Sigmoid colon (tissue), 4 donors: ENCODE measurements at regions not wholly inside any gene's neighbourhood (a gene's known extent, or its start where the extent isn't known, plus 50 kb on each side); places are given as distances from the start of the nearest gene placed in this dataset.

Experiments used
- CTCF ChIP-seq, 4 experiments: fragments of 450-650 bp in 3 of 4; fragments of 200-600 bp in 1 of 4; IDR thresholded peaks; one replicate each; pipeline ENCODE4 v1.5.1; 2016 to 2019; ENCODE audit warnings: antibody characterized with exemption in 4 of 4, mild to moderate bottlenecking in 3 of 4, moderate library complexity in 2 of 4
- POLR2AphosphoS5 ChIP-seq, 4 donors: sonication (generic); formaldehyde crosslinking; IDR thresholded peaks; one replicate each; pipeline ENCODE4 v1.6.1; 2017; ENCODE audit warnings: antibody characterized with exemption in 4 of 4

GRCh38 chr15:87778358-87778757 is 478.2 kb downstream of the NTRK3 start:
- no peak for TF ChIP-seq CTCF (IDR thresholded peaks at IDR 0.05)
- TF ChIP-seq POLR2AphosphoS5 (IDR thresholded peaks at IDR 0.05), result no peak
